Astrocyte (in vitro differentiated cells and primary cell): ENCODE measurements at regions not wholly inside any gene's neighbourhood (a gene's known extent, or its start where the extent isn't known, plus 50 kb on each side); places are given as distances from the start of the nearest gene placed in this dataset.

Source experiments
- DNase-seq: peaks from one replicate; pipeline ENCODE4 v3.0.0-alpha.2; 2010; ENCODE audit warnings: low read depth
- FAIRE-seq: peaks from 2 replicates; lab custom pipeline; 2011; peaks lifted over from hg19 to GRCh38; lab: Jason Lieb, UNC
- H2AFZ ChIP-seq: 2 replicates; pipeline ENCODE4 v1.6.0; 2012; ENCODE audit warnings: low read depth, low read length, inconsistent platforms
- H3K27ac ChIP-seq: 2 replicates; pipeline ENCODE4 v1.5.1; 2011; ENCODE audit warnings: low read depth, low read length, inconsistent platforms
- H3K27me3 ChIP-seq: 2 replicates; pipeline ENCODE4 v1.6.0; 2011; ENCODE audit warnings: low read length, inconsistent platforms; ENCODE audit not compliant: insufficient read depth
- H3K36me3 ChIP-seq: 2 replicates; pipeline ENCODE4 v1.5.1; 2011; ENCODE audit warnings: low read length, inconsistent platforms; ENCODE audit not compliant: insufficient read depth
- H3K4me1 ChIP-seq: 2 replicates; pipeline ENCODE4 v1.5.1; 2011; ENCODE audit warnings: low read length, inconsistent platforms; ENCODE audit not compliant: insufficient read depth
- H3K4me2 ChIP-seq: 2 replicates; pipeline ENCODE4 v1.6.0; 2012; ENCODE audit warnings: low read length, inconsistent platforms
- H3K4me3 ChIP-seq: 2 replicates; pipeline ENCODE4 v1.5.1; 2011; ENCODE audit warnings: low read depth, mild to moderate bottlenecking, low read length, inconsistent platforms; ENCODE audit not compliant: insufficient read depth
- H3K79me2 ChIP-seq: 2 replicates; pipeline ENCODE4 v1.6.0; 2012; ENCODE audit warnings: mild to moderate bottlenecking, low read length, inconsistent platforms; ENCODE audit not compliant: insufficient read depth
- H3K9ac ChIP-seq: 2 replicates; pipeline ENCODE4 v1.6.0; 2012; ENCODE audit warnings: mild to moderate bottlenecking, low read length, inconsistent platforms
- H3K9me3 ChIP-seq: 2 replicates; pipeline ENCODE4 v1.5.1; 2012; ENCODE audit warnings: low read depth, mild to moderate bottlenecking, low read length, inconsistent platforms; ENCODE audit not compliant: insufficient read depth
- H4K20me1 ChIP-seq: 2 replicates; pipeline ENCODE4 v1.6.0; 2012; ENCODE audit warnings: low read length, inconsistent platforms; ENCODE audit not compliant: insufficient read depth
- H3K27ac Mint-ChIP-seq: one replicate; pipeline ENCODE4 v1.8.0; 2021; ENCODE audit warnings: mild to moderate bottlenecking, mixed read lengths; ENCODE audit not compliant: unreplicated experiment
- H3K27me3 Mint-ChIP-seq: one replicate; pipeline ENCODE4 v1.8.0; 2021; ENCODE audit warnings: low read depth, mixed read lengths; ENCODE audit not compliant: unreplicated experiment
- H3K36me3 Mint-ChIP-seq: one replicate; pipeline ENCODE4 v1.8.0; 2021; ENCODE audit warnings: low read depth, mixed read lengths; ENCODE audit not compliant: unreplicated experiment
- H3K4me1 Mint-ChIP-seq: one replicate; pipeline ENCODE4 v1.8.0; 2021; ENCODE audit warnings: low read depth, mixed read lengths; ENCODE audit not compliant: unreplicated experiment
- H3K4me3 Mint-ChIP-seq: one replicate; pipeline ENCODE4 v1.8.0; 2021; ENCODE audit warnings: mild to moderate bottlenecking, moderate library complexity, mixed read lengths; ENCODE audit not compliant: unreplicated experiment
- H3K9me3 Mint-ChIP-seq: one replicate; pipeline ENCODE4 v1.8.0; 2021; ENCODE audit warnings: mild to moderate bottlenecking, mixed read lengths; ENCODE audit not compliant: unreplicated experiment
- CTCF ChIP-seq: IDR thresholded peaks from 2 replicates; pipeline ENCODE4 v1.5.1; 2011; ENCODE audit warnings: low read depth, mild to moderate bottlenecking, inconsistent platforms, low read length, moderate library complexity; ENCODE audit not compliant: insufficient read depth
- EZH2 ChIP-seq: IDR thresholded peaks from 2 replicates; pipeline ENCODE4 v1.6.1; 2012; ENCODE audit warnings: mild to moderate bottlenecking, low read length, inconsistent platforms; ENCODE audit not compliant: insufficient read depth

- no peak overlapping the region for H3K27ac Mint-ChIP-seq
- no peak overlapping the region for H2AFZ ChIP-seq
- no peaks in the 10 kb centered on the region for H3K27me3 ChIP-seq
- H4K20me1 ChIP-seq, result no peaks in the 10 kb centered on the region
- no peak overlapping the region for H3K9ac ChIP-seq
- FAIRE-seq, result no peak
- no peak overlapping the region for H3K27ac ChIP-seq
- no peak overlapping the region for H3K4me2 ChIP-seq
- H3K4me3 ChIP-seq, result no peak overlapping the region
- H3K4me1 Mint-ChIP-seq, result no peaks in the 10 kb centered on the region
- no peaks in the 10 kb centered on the region for H3K4me1 ChIP-seq
- H3K27me3 Mint-ChIP-seq, result peaks cover 4% of the 10 kb centered on the region
- TF ChIP-seq EZH2 (no peak), CTCF (no peak)
- H3K4me3 Mint-ChIP-seq, result no peak overlapping the region
- H3K79me2 ChIP-seq, result no peaks in the 10 kb centered on the region
- no peaks in the 10 kb centered on the region for H3K9me3 ChIP-seq
- no peaks in the 10 kb centered on the region for H3K36me3 ChIP-seq
- H3K36me3 Mint-ChIP-seq, result no peaks in the 10 kb centered on the region
- DNase-seq, result no peak
- H3K9me3 Mint-ChIP-seq, result no peaks in the 10 kb centered on the region
Measured at GRCh38 chr18:60215432-60215831, 157.1 kb downstream of the MC4R start.

- Histone ChIP-seq H3K9ac (no peak overlapping the region), H3K79me2 (no peaks in the 10 kb centered on the region), H3K27me3 (no peaks in the 10 kb centered on the region), H4K20me1 (no peaks in the 10 kb centered on the region), H3K27ac (no peak overlapping the region), H3K36me3 (no peaks in the 10 kb centered on the region), H3K4me2 (no peak overlapping the region), H3K4me3 (no peak overlapping the region), H3K4me1 (no peaks in the 10 kb centered on the region), H3K9me3 (no peaks in the 10 kb centered on the region), H2AFZ (no peak overlapping the region)
- TF ChIP-seq CTCF (no peak), EZH2 (no peak)
- Mint-ChIP-seq H3K36me3 (no peaks in the 10 kb centered on the region), H3K4me3 (no peak overlapping the region), H3K4me1 (no peaks in the 10 kb centered on the region), H3K27ac (no peak overlapping the region), H3K9me3 (no peaks in the 10 kb centered on the region), H3K27me3 (no peaks in the 10 kb centered on the region)
- no peak for FAIRE-seq
- DNase-seq, result no peak
Measured at GRCh38 chr18:60209042-60209441, 163.5 kb downstream of the MC4R start.

DNA sequence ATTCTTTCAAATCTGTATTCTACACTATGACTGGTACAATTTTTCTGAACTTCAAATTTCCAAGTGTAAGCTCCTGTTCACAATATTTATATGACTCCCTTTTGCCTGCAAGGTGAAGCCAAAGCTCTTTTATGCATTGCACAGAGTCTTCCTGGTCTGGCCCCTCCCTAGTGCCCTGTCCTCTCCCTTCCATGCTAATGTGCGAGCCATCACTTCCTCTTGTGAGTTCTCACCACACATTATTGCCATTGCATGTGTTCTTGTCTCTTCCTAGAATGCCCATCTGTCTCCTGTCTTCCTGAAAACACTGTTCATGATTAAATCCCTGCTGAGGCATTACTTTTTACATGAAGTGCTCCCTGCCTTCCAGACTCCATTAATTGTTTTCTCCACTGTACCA lies 169.9 kb downstream of the MC4R start:
- Mint-ChIP-seq H3K4me3 (no peak overlapping the region), H3K27ac (no peak overlapping the region), H3K9me3 (no peaks in the 10 kb centered on the region), H3K4me1 (peaks cover 3% of the 10 kb centered on the region), H3K36me3 (no peaks in the 10 kb centered on the region), H3K27me3 (peaks cover 3% of the 10 kb centered on the region)
- DNase-seq (no peak), FAIRE-seq (no peak)
- Histone ChIP-seq H3K9ac (no peak overlapping the region), H3K4me1 (no peaks in the 10 kb centered on the region), H3K4me2 (no peak overlapping the region), H3K9me3 (no peaks in the 10 kb centered on the region), H3K36me3 (no peaks in the 10 kb centered on the region), H2AFZ (no peak overlapping the region), H3K27me3 (peaks cover 3% of the 10 kb centered on the region), H3K79me2 (no peaks in the 10 kb centered on the region), H4K20me1 (no peaks in the 10 kb centered on the region), H3K4me3 (no peak overlapping the region), H3K27ac (no peak overlapping the region)
- no peak for TF ChIP-seq CTCF
- TF ChIP-seq EZH2, result no peak
